ENCODE measurements at regions not wholly inside any gene's neighbourhood (a gene's known extent, or its start where the extent isn't known, plus 50 kb on each side); places are given as distances from the start of the nearest gene placed in this dataset.

GRCh38 chr6:164200071-164200470 is 785.6 kb downstream of the QKI start:
- TF ChIP-seq ARNT (IDR thresholded peaks at IDR 0.05) = no peak
- no peak for TF ChIP-seq NFRKB (IDR thresholded peaks at IDR 0.05)
- no peak for TF ChIP-seq FOXM1 (IDR thresholded peaks at IDR 0.05; ENCODE audit: borderline replicate concordance)
- TF ChIP-seq CTBP1 (IDR thresholded peaks at IDR 0.05; ENCODE audit: borderline replicate concordance) = no peak

All from HEK293T (cell line).